C4-2B (cell line): ENCODE measurements at regions not wholly inside any gene's neighbourhood (a gene's known extent, or its start where the extent isn't known, plus 50 kb on each side); places are given as distances from the start of the nearest gene placed in this dataset.

Experiments
- H3K27ac ChIP-seq: fragments of 450-650 bp; 2 replicates; pipeline ENCODE4 v1.5.1; 2017
- ZFX ChIP-seq: fragments of 450-650 bp; IDR thresholded peaks from 2 replicates; pipeline ENCODE4 v1.6.1; 2017
- TF ChIP-seq, protein P1 (sequence below): fragments of 450-650 bp; conservative IDR thresholded peaks from 2 replicates; pipeline ENCODE4 v1.5.1; 2017; ENCODE audit warnings: mild to moderate bottlenecking

GRCh38 chr4:187811591-187811990 is 184.0 kb upstream of the ZFP42 start:
- no peak for TF ChIP-seq ZFX
- TF ChIP-seq, protein P1, sequence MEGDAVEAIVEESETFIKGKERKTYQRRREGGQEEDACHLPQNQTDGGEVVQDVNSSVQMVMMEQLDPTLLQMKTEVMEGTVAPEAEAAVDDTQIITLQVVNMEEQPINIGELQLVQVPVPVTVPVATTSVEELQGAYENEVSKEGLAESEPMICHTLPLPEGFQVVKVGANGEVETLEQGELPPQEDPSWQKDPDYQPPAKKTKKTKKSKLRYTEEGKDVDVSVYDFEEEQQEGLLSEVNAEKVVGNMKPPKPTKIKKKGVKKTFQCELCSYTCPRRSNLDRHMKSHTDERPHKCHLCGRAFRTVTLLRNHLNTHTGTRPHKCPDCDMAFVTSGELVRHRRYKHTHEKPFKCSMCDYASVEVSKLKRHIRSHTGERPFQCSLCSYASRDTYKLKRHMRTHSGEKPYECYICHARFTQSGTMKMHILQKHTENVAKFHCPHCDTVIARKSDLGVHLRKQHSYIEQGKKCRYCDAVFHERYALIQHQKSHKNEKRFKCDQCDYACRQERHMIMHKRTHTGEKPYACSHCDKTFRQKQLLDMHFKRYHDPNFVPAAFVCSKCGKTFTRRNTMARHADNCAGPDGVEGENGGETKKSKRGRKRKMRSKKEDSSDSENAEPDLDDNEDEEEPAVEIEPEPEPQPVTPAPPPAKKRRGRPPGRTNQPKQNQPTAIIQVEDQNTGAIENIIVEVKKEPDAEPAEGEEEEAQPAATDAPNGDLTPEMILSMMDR = no peak
- H3K27ac ChIP-seq = no peak overlapping the region

DNA sequence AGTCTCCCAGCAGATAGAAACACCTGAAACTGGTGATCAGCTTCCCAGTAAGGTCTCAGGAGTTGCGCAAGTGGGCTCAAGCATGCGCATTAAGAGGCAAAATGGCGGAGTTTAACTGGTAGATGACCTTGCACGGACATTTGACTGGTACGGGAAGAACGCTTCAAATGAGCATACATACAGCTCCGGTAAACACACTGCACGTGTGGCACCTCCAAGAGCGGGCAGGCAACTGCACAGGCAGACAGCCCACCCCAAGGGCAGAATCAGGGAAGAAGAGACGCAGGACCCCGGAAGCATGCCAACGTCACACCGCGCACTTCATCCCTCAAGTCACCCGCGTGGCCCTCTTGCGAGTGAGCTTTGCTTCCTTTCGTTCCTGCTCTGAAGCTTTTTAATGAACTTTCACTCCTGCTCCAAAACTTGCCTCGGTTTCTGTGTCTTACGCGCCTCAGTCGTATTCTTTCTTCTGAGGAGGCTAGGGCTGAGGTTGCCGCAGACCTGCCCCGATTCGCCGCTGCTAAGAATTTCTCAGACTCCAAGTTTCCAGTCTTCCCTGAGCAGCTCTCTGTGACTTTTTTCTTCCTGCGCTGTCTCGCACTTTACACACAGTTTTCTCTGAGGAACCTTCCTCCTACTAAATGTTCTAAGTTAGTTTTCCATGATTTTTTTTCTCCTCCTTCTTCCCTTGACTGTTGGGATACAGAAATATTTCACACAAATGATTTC is 180.7 kb upstream of the ZFP42 start:
- no peak for TF ChIP-seq ZFX
- TF ChIP-seq, protein P1 = no peak
- H3K27ac ChIP-seq = no peak overlapping the region

DNA sequence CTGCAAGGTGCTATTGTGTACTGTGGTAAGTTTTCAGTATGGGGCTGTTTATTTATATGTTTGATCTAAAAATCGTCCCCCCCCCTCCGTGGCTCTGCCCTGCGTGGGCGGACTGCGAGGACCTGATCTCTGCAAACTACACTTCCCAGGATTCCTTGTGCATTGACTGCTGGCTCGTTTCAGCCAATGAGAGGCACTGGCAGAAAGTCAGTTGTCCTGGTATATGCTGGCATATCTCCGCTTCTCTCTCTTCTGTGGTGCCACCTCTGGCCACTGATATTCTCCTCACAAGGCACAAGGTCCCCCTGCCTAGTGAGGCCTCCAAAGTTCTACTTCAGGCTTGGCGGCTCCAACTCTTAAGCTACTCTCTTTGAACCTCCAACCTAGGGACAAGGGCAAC is 168.8 kb upstream of the ZFP42 start:
- H3K27ac ChIP-seq = no peak overlapping the region

GRCh38 chr4:187827631-187828030 is 167.9 kb upstream of the ZFP42 start:
- TF ChIP-seq ZFX = no peak
- TF ChIP-seq, protein P1 = no peak
- H3K27ac ChIP-seq = no peak overlapping the region

More for the DNA sequence above, 168.8 kb upstream of the ZFP42 start:
- TF ChIP-seq, protein P1 = no peak
- TF ChIP-seq ZFX = no peak

DNA sequence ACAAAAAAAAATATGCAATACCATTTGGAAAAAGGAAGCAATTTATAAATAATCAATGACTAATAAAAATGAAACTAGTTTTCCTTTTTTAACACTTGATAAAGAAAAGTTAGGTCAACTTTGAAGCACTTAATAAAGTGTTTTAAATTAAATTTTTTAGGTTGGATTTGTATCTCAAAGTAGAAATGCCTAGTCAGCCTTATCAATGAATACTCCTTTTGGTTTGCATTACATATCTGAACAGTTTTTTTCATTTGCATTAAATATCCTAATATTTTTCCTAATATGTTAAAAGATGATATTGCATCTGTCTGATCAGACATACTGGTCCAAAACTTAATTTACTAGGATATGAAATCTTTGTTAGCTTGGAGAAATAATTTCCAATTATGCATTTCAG is 155.8 kb upstream of the ZFP42 start:
- H3K27ac ChIP-seq = no peak overlapping the region
- TF ChIP-seq, protein P1 = no peak
- no peak for TF ChIP-seq ZFX

DNA sequence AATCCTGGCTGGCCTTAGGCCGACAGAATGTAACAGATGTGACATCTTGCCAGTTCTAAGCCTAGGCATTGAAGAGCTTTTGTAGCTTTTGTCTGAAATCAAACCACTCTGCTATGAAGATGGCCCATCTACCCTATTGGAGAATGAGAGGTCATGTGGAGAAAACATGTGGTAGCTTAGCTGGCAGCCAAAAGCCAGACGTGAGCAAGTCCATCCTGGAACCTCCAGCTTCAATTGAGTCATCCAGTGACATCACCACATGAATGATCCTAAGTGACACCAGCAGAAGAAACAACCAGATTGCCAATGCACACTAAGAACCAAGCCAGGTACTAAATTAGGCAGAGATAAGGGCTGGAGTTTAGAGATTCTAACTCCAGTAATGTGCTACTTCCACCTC is 154.8 kb upstream of the ZFP42 start:
- no peak overlapping the region for H3K27ac ChIP-seq
- no peak for TF ChIP-seq ZFX
- TF ChIP-seq, protein P1 = no peak

DNA sequence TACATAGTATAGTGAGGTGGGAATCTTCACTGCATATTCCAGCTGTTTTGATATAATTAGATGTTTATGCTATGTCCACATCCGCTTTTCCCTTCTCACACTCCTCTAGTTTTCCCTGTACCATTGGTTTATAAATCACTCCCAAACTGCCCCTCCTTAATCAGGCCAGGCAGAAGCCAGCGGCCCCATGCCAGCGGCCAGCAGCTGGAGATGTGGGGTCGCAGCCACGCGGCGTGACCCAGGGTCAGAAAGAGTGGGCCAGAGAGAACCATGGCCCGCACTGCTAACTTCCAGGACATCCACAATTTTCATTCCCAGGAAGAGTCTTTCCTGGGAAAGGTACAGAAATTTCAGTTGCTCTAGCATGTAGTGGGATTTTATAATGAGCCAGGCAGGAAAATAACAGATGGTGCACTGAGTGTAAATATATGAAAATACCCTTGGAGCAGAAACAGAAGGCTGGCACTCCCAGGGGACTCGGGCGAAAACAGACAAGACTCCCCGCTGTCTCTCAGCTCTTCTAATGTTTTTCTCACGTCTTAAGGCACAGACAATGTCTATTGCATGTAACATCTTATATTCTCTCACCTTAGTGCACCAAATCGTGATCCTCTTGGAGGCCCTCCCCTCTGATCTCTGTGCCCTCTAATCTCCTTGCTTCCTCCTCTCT is 145.9 kb upstream of the ZFP42 start:
- TF ChIP-seq ZFX = no peak
- TF ChIP-seq, protein P1 = no peak
- no peak overlapping the region for H3K27ac ChIP-seq
